ENCODE measurements at regions not wholly inside any gene's neighbourhood (a gene's known extent, or its start where the extent isn't known, plus 50 kb on each side); places are given as distances from the start of the nearest gene placed in this dataset.

DNA sequence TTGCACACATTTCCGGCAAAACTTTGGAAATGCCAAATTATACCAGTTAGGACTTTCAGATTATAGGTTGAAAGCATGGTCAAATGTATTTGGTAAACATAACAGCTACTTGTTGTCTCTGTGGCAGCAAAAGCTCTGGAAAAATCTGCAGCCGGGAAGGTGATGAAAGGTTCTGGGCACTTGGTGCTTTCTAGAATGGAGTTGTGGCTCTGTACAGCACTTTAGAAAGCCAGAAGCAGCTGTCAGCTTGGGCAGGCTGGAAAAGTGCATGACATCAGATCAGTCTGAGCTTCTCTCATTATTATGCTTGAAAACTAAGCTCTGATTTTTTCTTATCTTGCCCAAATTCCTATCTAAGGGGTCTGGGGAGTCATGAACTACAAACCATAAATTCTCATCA, 118.6 kb upstream of the MAST4 start:
- no peak for DNase-seq (ENCODE audit: low spot score)

DNA sequence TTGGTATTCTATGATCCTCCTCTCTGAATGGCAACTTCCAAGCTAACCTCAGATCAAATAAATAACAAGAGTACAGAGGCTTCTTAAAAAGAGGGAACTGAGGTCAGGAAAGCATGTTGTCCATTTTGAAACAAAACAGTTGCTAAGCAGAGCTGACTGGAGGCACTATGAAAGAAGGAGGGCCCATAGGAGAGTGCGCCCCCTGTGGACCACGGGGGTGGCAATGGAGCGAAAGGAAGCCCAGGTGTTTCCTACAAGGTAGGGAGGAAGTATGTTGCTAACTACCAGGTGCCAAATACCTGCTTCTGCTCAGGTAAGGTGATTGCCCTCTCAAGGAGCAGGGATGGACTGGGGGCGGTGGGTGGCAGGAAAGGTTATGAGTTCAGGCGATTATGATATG, 101.8 kb upstream of the MAST4 start:
- DNase-seq (ENCODE audit: low spot score), result no peak

DNA sequence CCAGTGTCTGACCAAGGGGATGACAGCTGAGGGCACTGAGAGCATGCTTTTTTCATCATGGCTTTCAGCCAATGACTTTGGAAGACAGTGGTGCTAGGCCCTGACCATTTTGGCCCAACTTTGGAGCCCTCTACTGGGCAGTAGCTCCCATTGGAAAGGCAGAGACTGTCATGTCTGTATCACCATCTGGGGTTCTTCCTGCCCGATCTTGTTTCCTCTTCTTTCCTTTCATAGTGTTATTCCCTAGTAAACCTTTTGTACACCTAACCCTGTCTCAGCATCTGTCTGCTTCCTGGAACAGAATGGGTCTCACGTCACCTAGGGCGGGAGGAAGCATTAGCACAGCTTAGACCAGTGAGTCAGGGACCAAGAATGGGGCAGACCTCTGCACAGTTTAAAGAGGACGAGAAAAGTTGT, 97.4 kb upstream of the MAST4 start:
- DNase-seq (ENCODE audit: low spot score), result no peak

DNA sequence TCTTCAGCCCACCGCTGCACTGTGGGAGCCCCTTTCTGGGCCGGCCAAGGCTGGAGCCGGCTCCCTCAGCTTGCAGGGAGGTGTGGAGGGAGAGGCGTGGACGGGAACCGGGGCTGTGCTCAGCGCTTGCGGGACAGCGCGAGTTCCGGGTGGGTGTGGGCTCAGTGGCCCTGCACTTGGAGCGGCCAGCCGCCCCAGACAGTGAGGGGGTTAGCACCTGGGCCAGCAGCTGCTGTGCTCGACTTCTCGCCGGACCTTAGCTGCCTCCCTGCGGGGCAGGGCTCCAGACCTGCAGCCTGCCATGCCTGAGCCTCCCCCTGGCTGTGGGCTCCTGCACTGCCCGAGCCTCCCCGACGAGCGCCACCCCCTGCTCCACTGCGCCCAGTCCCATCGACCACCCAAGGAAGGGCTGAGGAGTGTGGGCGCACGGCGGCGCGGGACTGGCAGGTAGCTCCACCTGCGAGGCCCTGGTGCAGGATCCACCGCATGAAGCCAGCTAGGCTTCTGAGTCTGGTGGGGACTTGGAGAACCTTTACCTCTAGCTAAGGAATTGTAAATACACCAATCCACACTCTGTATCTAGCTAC, 92.9 kb upstream of the MAST4 start:
- DNase-seq (ENCODE audit: low spot score), result no peak

DNA sequence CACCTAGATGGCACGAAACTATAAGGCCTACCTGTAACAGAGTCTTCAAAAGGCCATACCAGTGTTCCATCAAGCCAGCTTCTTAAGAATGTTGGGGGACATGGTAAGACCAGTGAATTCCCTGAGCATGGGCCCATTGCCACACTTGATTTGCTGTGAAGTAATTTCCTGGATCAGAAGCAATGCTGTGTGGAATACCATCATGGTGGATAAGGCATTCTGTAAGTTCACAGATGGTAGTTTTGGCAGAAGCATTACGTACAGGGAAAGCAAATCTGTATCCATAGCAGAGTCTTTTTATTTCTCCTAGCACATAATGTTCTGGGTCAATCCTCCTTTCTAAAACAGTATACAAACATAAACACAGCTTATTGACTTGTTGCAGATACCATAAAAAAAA, 89.1 kb upstream of the MAST4 start:
- DNase-seq (ENCODE audit: low spot score), result no peak

DNA sequence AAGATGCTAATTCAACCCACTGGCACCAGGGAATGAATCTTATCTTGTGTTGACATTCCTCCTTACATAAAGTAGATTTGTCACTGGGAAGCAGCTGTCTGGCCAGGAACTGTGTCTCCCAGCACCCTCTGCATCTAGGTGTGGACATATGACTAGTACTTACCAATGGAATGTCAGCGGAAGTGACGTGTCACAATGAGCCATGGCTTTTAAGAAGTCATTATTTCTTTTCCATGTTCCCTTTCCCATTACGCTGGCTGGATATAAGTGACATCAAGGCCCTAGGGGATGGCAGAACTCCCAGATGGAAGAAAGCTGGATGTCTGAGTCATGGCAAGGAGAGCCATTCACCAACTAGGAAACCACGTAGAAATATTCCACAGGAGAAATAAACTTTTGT, 84.7 kb upstream of the MAST4 start:
- DNase-seq (ENCODE audit: low spot score), result no peak

DNA sequence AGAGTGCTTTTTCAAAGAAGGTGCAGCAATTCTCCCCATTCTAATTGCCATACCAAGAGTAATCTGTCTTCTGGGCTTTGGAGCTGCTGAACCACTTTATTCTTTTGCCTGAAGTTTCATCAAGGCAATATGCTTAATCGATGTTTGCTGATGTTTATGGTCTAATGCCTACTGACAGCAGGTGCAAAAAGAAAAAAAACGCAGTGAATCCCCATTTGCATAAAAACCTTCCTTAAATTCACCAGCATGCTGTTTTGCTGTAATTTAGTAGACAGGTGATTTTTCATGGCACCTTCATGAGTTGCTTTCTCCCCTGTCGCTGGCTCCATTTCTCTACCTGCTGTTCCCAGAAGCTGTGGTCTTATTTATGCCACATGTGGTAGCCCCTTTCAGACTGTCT, 83.1 kb upstream of the MAST4 start:
- no peak for DNase-seq (ENCODE audit: low spot score)

DNA sequence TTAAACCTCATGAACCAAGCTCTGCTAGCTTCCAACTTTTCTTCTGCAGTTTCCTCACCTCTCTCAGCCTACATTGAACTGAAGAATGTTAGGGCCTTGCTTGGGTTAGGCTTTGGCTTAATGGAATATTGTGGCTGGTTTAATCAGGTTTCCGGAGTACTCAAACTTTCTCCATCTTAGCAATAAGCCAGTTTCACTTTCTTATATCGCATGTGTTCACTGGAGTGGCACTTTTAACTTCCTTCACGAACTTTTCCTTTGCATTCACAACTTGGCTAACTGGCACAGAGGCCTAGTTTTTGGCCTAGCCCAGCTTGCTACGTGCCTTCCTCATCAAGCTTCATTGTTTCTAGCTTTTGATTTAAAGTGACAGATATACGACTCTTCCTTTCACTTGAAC, 81.0 kb upstream of the MAST4 start:
- no peak for DNase-seq (ENCODE audit: low spot score)

DNA sequence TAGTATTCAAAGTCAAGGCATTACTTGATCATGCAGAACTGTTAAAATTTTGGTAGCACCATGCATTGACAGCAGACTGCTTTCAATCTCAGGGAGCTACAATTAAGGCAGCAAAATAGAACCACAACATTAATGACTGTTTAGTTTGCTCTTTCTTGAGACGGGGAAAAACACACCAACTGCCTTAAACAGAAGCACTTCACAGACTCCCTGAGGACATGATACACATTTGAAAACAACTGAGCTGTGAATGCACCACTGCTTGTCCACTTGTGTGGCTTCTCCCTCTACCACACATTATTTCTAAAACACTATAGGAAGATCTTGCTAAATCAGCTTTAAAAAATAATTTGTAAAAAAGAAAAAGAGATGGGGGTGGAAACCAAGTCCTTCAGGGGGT, 79.6 kb upstream of the MAST4 start:
- DNase-seq (ENCODE audit: low spot score), result no peak

DNA sequence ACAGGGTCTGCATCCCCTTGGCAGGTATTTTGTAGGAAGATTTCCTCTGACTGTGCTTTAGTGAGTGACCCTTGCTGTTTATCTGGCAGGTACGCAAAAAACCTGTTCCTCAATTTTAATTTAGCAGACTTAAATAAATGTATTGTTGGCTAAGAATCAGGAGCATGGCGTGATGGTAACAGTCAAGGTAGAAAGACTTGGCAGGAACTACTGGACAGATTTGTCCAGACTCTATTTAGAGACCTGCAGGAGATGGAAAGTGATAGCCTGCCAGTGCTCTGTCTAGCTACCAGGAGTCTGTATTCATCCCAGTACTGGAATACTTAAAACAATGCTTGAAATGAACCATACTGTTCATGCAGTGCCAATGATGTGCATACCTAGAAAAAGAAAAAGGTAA, 78.8 kb upstream of the MAST4 start:
- no peak for DNase-seq (ENCODE audit: low spot score)

DNA sequence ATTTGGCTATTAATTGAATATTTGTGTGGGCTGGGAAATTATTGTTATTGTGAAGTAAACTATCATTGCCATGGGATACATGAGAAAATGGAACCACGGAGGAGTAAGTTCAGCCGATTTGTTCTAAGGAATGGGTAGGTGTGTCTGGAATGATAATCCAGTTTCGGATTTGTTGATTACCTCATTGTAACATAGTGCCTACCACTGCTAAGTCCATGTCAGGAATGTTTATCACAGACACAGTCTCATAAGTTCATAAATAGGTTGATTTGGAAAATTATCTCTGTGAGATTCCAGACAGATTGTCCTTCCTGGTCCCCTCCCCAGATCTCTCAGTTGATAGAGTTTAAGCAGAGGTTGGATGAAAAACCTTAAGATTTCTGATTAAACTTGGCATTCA, 78.1 kb upstream of the MAST4 start:
- no peak for DNase-seq (ENCODE audit: low spot score)

DNA sequence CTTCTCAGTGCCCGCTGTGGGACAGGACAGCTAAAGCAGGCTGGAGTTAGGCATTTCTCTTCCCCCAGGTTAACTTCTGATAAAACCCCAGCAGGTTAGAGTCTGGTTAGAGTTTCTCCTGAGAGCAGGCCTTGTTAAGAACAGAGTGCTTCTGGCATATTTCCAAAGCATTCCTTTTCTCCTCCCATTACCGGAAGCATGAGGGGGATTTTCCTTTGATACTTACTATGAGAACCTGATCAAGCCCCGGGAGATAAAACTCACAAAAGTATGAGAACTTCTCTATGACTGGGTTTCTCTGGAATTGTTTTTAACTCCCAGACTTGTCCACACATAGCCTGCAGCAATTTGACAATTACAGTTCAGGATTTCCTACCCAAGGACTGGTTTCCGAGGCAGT, 77.4 kb upstream of the MAST4 start:
- no peak for DNase-seq (ENCODE audit: low spot score)

DNA sequence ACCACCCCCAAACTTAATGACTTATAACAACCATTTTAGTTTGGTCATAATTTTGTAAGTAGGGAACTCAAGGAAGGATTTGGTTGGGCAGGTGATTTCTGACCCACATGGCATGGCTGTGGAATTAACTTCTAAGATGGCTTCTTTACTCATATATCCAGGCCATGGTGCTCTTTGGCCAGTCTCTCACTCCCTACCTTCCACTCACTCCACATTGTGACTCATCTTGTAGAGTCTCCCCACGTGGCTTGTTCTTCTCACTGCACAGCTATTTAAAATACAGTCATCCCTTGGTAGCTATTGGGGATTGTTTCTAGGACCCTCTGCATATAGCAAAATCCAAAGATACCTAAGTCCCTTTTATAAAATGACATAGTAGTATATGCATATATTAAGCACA, 76.6 kb upstream of the MAST4 start:
- DNase-seq (ENCODE audit: low spot score), result no peak

DNA sequence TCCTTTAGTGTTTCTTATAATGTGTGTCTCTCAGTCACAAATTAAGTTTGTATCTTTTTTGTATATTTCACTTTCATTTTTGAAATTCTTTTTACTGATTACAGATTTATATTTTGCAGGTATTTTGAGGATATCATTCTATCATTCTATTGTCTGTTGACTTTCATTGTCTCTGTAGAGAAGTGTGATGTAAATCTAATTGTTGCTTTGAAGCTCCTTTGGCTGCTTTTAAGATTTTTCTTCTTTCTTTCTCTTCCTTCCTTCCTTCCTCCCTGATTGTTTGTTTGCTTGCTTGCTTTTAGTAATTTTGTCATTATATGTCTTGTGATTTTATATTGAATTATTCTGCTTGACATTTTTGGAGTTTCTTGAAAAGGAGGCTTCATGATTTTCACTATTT, 75.3 kb upstream of the MAST4 start:
- no peak for DNase-seq (ENCODE audit: low spot score)

DNA sequence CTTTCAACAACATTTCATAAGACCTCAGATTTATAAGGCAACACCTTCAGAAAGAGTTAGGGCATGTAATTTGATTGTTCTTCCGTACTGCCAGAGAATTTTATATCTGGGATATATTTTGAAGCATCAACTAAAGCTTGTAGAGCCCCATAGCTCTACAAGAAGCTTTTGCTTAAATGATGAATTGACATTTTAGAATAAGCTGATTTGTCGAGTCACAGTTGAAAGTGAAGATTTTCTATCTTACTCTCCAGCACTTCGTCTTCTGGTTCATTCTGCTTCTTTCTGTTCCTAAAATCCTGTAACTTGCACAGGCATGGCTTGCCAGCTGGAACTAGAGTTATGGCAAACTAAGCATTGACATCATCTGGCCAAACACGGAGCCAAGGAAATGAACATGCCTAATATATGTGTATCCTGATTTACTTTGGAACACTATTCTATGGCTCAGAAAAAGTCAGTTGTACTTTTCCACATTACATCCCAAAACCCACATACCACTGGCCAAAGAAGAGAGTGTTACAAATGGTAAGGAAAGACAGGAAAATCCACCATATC, 68.6 kb upstream of the MAST4 start:
- DNase-seq (ENCODE audit: low spot score), result no peak

DNA sequence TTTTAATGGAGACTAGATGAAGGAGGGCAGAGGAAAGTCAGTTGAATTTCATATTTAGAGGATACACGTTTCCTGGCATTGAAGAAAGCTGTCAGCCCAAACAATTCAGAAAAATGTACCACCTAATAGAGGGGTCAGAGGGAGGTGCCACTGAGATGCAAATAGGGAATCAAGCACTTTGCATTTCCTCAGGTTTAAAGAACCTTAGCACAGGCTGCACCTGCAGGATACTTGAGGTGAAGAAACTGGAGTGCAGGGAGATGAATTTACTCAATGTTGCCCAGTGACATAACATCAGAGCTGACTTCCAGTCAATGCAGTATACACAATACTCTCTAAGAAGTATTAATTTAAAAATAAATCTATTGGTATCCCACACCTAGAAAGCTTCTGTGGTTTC, 67.0 kb upstream of the MAST4 start:
- no peak for DNase-seq (ENCODE audit: low spot score)

DNA sequence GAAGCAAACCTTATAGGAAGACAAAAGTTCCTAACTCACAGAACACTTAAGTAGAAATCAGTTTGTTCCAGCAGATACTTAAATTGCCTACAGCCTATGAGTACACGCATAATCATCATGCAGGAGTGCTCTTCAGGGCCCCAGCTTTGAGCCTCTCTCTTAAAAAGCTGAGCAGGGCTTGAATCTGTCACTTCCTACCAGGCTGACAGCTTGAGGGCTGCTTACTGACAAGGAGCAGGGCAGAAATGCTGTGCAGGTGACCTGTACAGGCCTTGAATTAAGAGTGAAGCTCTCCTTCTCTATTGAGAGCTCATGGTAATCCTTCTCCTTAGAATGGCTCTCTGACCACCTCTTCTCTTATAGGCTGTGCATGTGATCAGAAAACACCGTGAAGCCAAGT, 66.5 kb upstream of the MAST4 start:
- DNase-seq (ENCODE audit: low spot score), result no peak

DNA sequence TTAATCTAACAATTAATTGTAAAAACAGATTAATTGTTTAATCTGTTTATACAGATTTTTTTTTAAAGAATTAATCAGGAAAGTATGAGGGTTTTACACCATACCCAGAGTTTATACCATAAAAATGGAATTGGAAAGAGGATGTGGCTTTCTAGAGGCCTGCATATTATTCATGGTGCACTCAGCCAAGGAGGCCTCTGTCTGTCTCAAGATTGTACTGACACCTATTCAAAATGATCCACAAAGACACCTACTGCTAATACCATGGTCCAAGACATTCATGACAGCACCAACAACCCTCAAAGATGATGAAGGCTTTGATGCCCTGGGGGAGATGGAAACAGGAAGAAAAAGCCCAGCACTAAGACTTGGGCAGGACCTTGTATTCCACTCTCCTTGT, 58.1 kb upstream of the MAST4 start:
- DNase-seq (ENCODE audit: low spot score), result no peak

DNA sequence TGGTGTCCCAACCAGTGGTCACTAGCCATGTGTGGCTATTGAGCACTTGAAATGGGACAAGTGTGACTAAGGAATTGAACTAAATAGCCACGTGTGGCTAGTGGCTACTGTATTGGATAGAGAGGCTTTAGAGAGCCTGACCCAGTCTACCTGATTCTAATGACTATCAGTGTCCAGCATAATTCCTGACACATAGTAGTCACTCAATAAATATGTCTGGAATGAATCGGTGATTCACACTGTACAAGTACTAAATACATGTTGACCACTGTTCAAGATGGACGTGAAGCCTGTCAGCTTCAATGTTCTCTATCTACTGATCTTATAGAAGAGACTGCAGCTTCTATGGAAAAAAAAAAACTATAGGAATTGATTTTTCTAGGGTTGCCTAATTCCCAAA, 57.7 kb upstream of the MAST4 start:
- DNase-seq (ENCODE audit: low spot score), result no peak

DNA sequence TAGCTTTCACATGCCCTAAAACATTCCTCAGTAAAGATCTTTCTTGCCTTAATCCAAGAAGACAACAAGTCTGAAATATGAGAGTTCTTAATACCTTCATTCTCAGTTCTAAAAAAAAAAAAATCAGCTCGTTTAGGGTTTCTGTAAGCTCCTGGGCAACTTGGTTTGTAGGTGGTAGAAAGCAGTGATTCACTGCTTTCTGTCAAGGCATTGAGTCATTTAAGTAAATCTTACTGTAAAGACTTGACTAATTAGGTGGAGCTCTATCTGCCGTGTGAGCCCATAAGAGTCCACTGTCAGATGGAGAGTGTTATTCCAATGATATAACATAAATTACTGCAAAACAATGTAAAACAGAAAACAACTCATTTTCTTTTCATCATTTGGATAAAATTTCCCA, 56.1 kb upstream of the MAST4 start:
- DNase-seq (ENCODE audit: low spot score), result no peak

DNA sequence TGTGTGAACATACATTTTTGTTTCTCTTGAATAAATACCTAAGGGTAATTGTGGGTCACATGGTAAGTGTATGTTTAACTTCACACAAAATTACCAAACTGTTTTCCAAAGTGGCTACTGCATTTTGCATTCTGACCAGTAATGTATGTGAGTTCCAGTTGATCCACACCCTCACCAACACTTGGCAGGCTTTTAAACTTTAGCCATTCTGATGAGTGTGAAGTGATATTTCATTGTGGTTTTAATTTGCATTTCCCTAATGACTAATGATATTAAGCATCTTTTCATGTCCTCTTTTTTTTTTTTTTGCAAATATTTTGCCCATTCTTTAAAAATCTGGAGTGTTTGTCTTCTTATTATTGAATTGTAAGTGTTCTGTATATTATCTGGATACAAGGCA, 53.5 kb upstream of the MAST4 start:
- no peak for DNase-seq (ENCODE audit: low spot score)
